ENCODE measurements at regions not wholly inside any gene's neighbourhood (a gene's known extent, or its start where the extent isn't known, plus 50 kb on each side); places are given as distances from the start of the nearest gene placed in this dataset.
"Not testable (repeated sequence)": the region's sequence is repeated elsewhere in the genome, so short reads cannot be mapped to it uniquely, and the experiment has no call there.

DNA sequence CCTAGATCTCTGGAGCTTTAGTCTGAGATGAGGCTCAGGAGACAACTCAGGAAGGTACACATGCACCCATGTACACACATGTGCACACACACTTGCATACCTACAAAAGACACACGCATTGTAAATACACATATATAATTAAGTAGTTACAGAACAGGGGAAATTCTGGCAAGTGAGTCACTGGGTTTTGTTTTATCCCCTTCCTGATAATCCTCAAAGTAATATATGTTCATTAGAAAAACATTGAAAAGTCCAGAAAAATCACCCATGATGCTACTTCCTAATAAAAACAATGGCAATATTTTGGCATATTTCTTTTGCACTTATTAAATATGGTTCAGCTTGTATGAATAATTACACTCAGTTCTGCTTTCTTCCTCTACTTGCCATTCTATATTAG, 115.3 kb upstream of the ECI2 start:
- intact Hi-C loops (cut with DNase I): no loop called here
- DNase-seq: no peak

DNA sequence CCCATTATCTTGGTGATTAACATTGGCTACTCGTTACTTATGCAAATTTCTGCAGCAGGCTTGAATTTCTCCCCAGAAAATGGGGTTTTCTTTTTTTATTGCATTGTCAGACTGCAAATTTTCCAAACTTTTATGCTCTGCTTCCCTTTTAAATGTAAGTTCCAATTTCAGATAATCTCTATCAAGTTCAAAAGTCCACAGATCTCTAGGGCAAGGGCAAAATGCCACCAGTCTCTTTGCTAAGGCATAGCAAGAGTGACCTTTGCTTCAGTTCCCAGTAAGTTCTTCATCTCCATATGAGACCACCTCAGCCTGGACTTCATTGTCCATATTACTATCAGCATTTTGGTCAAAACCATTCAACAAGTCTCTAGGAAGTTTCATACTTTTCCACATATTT, 108.5 kb upstream of the ECI2 start:
- intact Hi-C loops (cut with DNase I); DNase-seq: not testable (repeated sequence)

DNA sequence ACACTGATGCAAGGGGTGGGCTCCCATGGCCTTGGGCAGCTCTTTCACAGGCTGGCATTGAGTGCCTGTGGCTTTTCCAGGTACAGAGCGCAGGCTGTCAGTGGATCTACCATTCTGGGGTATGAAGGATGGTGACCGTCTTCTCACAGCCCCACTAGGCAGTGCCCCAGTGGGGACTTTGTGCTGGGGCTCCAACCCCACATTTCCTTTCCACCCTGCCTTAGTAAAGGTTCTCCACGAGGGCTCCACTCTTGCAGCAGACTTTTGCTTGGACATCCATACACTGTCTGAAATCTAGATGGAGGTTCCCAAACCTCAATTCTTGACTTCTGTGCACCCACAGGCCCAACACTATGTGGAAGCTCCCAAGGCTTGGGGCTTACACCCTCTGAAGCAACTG, 107.9 kb upstream of the ECI2 start:
- intact Hi-C loops (cut with DNase I): no loop called here

DNA sequence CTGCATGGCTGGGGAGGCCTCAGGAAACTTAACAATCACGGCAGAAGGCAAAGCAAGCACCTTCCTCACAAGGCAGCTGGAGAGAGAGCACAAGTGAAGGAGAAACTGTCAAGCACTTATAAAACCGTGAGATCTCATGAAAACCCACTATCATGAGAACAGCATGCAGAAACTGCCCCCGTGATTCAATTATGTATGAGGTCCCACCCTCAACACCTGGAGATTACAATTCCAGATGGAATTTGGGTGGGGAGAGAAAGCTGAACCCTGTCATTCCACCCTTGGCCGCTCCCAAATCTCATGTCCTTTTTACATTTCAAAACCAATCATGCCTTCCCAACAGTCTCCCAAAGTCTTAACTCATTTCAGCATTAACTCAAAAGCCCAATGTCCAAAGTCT, 107.2 kb upstream of the ECI2 start:
- intact Hi-C loops (cut with DNase I): no loop called here
- no peak for DNase-seq

More for the DNA sequence above, 107.9 kb upstream of the ECI2 start:
- DNase-seq: no peak

DNA sequence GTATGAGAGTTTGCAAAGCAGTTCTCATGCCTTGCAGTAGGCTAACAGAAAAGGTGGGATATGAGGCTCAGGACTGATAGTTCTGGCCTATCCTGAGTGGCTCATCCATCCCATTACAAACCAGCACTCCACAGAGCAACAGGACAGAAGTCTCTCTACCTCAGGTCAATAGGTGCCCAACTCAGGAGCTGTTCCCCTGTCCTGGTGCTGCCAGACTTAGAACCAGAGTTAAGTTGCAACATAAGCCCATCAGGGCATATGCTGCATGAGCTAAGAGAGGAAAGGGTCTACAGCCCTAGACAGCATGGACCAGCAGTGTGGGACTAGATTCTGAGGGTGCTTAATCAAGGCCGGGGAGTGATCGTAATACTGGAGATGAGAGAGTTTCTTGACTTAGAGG, 104.8 kb upstream of the ECI2 start:
- DNase-seq: no peak
- intact Hi-C loops (cut with DNase I): no loop called here

DNA sequence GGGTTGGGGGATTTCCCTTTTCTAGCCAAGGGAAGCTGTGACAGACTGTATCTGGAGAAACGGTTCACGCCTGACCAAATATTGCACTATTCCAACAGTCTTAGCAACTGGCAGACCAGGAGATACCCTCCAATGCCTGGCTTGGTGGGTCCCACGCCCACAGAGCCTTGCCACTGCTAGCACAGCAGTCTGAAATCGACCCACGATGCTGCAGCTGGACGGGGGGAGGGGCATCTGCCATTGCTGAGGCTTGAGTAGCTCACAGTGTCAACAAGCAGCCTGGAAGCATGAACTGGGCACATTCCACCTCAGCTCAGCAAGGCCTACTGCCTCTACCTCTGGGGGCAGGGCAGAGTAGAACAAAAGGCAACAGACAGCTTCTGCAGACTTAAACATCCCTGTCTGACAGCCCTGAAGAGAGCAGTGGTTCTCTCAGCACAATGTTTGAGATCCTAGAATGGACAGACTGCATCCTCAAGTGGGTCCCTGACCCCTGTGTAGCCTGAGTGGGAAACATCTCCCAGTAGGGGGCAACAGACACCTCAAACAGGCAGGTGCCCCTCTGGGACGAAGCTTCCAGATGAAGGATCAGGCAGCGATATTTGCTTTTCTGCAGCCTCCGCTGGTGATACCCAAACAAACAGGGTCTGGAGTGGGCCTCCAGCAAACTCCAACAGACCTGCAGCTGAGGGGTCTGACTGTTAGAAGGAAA, 89.9 kb upstream of the ECI2 start:
- no peak for DNase-seq
- intact Hi-C loops (cut with DNase I): no loop called here

DNA sequence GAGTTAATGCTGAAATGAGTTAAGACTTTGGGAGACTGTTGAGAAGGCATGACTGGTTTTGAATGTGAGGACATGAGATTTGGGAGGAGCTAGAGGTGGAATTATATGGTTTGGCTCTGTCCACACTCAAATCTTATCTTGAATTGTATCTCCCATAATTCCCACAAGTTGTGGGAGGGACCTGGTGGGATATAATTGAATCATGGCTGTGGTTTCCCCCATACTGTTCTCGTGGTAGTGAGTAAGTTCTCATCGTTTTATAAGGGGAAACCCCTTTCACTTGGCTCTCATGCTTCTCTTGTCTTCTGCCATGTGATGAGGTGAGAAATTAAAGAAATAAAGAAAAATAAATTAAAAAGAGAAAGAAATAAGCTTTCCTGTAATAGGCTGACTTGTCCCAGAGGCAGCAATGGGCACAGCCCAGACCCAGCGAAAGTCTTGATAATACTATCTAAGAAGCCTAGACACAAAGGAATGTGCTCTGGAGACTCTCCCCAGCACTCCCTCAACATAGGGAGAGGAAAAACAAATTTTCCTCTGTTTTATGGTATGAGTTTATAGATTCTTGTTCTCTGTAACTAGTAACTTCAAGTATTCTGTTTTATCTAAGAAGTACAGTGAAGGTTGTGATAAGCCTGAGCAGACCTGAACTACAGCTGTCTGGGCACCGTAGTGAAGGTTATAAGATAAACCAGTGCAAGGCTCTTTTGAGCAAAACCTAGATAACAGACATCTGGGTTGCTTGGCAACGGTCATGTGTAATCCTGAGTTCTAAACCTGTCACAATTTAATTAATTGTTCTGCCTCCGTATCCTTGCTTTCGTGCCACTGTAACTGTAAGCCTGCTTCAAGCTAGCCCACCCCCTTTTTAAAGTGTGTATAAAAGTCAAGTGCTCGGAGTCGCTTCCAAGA, 88.9 kb upstream of the ECI2 start:
- intact Hi-C loops (cut with DNase I): no loop called here
- DNase-seq: no peak

DNA sequence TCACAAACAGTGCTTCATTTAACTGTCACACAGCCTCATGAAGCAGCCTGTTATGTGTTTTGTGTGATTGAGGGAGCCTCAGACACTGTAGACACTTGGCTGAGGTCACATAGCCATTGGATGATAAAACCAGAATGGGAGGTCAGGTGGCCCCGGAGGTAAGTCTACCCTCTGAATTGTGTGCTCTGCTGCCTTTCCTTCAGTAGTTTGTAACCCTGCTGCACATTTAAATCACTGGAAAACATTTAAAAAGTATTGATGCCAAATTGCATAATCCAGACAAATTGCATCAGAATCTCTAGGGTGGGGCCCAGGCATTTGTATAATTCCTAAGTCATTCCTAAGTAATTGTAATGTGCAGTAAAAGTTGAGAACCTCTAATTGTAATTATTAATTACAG, 85.2 kb upstream of the ECI2 start:
- DNase-seq: no peak
- intact Hi-C loops (cut with DNase I): no loop called here

DNA sequence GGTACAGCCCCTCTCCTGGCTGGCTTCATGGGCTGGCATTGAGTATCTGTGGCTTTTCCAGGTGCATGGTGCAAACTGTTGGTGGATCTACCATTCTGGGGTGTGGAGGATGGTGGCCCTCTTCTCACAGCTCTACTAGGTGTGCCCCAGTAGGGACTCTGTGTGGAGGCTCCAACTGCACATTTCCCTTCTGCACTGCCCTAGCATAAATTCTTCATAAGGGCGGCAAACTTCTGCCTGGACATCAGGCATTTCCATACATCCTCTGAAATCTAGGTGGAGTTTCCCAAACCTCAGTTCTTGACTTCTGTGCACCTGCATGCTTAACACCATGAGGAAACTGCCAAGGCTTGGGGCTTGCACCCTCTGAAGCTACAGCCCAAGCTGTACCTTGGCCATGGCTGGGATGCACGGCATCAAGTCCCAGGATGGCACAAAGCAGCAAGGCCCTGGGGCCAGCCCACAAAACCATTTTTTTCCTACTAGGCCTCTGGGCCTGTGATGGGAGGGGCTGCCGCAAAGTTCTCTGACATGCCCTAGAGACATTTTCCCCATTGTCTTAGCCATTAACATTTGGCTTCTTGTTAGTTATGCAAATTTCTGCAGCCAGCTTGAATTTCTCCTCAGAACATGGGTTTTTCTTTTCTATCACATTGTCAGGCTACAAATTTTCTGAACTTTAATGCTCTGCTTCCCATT, 83.4 kb upstream of the ECI2 start:
- DNase-seq; intact Hi-C loops (cut with DNase I): not testable (repeated sequence)

DNA sequence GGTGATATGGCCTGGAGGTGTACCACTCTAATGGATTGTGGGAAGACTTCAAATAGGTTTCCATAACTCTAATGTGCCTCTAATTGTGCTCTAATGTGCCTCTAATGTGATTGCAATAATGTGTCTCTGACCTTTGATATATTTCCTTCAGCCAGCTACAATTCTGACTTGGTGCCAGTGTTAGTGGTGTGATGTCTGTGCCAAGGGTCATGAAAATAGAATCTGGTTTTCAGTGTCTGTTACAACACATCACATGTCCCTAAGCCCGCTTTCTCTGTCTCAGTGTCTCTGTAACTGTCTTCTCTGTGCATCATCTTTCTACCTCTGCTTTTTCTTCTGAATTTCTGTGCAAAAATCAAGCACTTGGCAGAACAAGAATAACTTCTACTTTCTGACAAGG, 77.2 kb upstream of the ECI2 start:
- no peak for DNase-seq
- intact Hi-C loops (cut with DNase I): no loop called here

DNA sequence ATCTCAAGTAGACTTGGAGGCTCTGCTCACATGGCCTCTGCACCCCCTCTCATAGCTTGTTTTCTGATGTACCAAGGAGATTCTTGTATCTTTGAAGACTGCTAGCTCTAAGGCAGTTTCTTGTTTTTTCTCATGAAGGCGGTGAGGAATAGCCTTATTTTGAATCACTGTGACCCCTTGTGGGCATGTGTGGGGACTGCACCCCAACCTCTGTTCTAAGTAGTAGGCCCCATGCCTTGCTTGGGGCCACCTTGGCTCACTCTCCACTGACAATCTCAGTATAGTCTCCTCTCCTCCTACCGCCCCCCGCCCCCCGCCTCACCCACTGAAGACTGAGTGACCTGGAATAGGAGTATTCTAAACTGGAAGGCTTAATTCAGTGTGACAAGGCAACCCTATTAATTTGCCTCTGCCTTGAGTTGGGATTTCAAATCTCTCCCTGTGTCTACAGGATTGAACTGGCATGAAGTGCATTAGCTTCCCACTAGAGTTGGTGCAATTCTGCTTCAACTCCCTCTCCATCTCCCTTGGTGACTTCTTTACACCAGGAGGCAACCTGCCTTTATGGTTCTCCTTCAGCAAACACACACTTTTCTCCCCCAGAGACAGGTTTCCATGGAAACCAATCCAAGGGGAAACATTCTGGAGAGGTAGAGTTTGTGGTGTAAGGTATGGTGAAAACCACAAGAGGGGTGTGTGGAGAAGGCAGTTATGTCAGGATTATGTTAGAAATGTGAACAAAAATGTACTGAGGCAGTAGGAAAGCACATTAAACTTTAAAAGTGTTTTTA, 75.4 kb upstream of the ECI2 start:
- peak in 7 of 10 donors; percentile 15 to 89 (median 54) for DNase-seq
- intact Hi-C loops (cut with DNase I): no loop called here

DNA sequence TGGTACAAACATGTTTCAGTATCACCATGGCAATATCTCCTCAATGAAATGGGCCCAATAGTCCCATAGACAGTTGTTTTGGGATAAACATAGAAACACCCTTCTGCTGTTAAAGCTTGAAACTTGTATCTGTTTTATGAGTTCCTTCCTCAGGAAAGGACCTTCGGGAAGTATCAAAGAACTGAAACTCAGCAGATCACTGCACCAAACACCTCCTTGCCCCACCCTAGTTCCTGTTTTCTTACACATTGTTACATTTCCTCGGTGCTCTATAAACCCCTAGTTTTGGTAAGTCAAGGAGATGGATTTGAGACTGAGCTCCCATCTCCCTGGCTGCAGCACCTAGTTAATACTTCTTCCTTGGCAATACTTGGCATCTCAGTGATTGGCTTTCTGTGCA, 73.8 kb upstream of the ECI2 start:
- DNase-seq: no peak
- intact Hi-C loops (cut with DNase I): no loop called here

DNA sequence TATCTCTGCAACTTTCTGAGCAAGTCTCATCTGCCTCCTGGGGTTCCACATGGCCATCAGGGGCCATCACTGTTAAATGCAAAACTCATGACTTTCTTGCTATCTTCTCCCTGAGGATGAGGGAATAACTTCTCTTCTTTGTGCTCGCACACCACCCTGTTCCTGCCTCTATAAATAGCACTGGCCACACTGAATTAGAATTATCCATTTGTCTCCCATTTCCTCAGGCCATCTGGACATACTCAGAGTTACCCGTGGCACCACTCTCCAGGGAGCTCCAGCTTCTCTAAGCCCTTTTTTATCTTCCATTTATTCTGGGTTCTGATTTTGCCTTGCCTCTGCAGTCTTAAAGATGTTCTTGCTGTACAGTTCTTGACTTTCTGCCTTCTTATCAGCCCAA, 72.8 kb upstream of the ECI2 start:
- intact Hi-C loops (cut with DNase I): no loop called here
- no peak for DNase-seq

DNA sequence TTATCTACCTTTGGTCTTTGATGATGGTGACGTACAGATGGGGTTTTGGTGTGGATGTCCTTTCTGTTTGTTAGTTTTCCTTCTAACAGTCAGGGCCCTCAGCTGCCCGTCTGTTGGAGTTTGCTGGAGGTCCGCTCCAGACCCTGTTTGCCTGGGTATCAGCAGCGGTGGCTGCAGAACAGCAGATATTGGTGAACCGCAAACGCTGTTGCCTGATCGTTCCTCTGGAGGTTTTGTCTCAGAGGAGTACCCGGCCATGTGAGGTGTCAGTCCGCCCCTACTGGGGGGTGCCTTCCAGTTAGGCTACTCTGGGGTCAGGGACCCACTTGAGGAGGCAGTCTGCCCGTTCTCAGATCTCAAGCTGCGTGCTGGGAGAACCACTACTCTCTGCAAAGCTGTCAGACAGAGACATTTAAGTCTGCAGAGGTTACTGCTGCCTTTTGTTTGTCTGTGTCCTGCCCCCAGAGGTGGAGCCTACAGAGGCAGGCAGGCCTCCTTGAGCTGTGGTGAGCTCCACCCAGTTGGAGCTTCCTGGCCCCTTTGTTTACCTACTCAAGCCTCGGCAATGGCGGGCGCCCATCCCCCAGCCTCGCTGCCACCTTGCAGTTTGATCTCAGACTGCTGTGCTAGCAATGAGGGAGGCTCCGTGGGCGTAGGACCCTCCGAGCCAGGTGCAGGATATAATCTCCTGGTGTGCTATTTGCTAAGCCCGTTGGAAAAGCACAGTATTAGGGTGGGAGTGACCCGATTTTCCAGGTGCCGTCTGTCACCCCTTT, 68.5 kb upstream of the ECI2 start:
- intact Hi-C loops (cut with DNase I): not testable (repeated sequence)
- peak in 1 of 10 donors; percentile 60 for DNase-seq

DNA sequence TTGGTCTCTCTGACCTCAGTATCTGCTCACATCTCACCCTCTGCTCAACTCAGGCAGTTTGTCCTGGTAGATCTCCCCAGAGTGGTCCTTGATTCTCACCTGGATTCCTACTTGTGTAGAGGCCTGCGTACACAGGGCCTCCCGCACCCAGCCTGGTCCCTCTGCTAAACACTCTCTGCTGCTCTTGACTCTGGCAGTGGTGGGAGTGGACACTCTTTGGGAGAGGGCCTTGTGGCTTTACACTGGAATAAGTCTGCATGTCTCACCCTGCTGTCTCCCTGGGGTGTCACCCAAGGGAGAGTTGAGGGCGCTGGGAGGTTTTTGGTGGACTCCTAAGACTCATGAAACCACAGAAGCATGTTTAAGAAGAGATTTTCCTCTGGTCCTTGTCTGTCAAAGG, 57.3 kb upstream of the ECI2 start:
- DNase-seq: no peak
- intact Hi-C loops (cut with DNase I): no loop called here

DNA sequence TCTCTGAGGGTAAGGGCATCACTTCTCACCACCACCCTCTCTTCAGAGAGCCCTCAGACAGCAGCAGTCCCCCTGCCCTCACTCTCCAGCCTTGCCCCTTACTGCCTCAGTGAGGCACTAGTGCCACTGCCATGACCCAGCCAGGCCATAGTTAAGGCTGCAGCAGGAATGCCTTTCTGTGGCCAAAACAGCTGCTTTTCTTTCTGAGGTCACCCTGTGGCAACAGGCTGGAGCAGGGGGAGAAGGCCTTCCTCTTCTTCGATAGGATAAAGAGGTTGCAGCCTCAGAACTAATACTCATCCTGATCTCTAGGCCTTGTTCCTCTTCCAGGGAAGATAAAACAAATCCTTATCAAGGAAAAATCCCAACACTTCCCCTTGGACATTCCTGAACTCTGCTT, 56.8 kb upstream of the ECI2 start:
- no peak for DNase-seq
- intact Hi-C loops (cut with DNase I): no loop called here

DNA sequence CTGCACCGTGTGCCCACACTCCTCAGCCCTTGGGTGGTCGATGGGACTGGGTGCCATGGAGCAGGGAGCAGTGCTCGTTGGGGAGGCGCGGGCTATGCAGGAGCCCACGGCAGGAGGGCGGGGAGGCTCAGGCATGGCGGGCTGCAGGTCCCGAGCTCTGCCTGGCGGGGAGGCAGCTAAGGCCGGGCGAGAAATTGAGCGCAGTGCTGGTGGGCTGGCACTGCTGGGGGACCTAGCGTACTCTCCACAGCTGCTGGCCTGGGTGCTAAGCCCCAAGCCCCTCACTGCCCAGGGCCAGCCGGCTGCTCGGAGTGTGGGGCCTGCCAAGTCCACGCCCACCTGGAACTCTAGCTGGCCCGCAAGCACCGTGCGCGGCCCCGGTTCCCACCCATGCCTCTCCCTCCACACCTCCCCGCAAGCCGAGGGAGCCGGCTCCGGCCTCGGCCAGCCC, 55.9 kb upstream of the ECI2 start:
- intact Hi-C loops (cut with DNase I): no loop called here
- peak in 1 of 10 donors; percentile 70 for DNase-seq

DNA sequence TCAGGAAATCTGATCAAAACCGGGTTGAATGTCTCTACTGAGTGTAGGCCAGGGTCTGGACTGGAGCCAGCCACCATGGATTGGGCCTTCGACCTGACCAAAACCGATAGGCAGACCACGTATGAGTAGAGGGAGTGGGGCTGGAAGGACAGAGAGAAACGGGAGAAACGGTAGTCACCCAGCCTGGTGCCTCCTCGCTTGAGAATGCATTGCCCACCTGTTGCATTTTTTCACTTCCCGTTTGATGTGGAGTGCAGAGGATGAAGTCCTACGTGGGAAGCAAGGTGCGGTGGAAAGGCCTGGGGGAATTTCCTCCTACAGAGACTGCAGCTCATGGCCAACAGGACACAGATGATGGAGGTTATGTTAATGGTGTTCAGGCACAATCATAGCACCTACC, 53.9 kb upstream of the ECI2 start:
- intact Hi-C loops (cut with DNase I): no loop called here

DNA sequence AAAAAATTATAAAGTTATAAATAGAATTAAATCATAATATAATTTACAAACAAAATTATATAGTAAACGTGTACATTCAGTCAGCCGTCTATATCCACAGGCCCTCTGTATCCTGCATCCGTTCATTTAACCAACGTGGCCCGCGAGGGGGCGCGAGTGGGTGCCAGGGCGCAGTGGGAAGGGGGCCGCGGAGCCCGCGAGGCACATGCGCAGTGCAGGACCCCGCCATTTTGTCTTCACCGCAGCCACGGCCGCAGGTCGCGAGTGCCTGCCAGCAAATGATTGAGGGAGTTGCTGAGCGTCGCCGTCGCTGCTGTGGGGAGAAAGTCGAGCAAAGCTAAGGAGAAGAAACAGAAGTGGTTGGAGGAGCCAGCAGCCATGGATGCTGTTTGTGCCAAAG, 53.4 kb upstream of the ECI2 start:
- intact Hi-C loops (cut with DNase I): no loop called here
- no peak for DNase-seq

More for the DNA sequence above, 53.9 kb upstream of the ECI2 start:
- no peak for DNase-seq

DNA sequence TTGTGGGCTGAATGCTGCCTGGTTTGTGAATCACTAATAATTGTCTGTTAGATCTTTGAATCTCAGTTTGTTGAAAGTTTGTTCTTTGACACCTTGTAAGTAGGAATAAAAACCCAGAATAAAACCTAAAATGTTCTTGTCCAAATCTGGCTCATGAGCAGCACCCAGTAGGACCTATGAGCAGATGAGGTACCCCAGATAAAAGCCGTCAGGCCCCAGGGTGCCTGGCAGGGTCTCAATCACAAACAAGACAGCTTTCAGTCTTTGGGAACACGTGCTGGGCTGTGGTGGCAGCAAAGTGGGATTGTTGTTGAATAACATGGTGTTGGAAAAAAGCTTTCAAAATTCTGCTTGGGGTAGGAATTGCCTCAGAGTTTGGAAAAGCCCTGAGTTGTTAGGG, 52.1 kb upstream of the ECI2 start:
- DNase-seq: no peak
- intact Hi-C loops (cut with DNase I): no loop called here
